ENCODE measurements at regions not wholly inside any gene's neighbourhood (a gene's known extent, or its start where the extent isn't known, plus 50 kb on each side); places are given as distances from the start of the nearest gene placed in this dataset.

DNA sequence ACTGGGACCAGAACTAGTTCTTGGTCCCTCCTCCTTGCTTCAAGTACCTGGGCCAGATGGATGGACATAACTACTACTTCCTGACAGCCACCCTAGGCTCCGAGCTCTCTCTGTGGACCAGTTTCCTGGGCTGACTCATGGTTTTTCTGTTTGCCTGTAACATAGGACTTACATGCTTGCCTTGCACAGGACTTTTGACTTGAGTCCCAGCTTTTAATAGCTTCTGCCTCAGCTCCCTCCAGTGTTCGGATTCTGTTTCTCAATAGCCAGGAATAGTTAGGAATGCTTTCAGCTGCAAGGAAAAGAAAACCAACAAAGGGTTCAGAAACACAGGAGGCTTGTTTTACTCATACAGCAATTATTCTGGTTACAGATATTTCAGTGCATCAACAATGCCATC is 405.9 kb downstream of the ZNF536 start (continued):
- TF ChIP-seq, protein P1, sequence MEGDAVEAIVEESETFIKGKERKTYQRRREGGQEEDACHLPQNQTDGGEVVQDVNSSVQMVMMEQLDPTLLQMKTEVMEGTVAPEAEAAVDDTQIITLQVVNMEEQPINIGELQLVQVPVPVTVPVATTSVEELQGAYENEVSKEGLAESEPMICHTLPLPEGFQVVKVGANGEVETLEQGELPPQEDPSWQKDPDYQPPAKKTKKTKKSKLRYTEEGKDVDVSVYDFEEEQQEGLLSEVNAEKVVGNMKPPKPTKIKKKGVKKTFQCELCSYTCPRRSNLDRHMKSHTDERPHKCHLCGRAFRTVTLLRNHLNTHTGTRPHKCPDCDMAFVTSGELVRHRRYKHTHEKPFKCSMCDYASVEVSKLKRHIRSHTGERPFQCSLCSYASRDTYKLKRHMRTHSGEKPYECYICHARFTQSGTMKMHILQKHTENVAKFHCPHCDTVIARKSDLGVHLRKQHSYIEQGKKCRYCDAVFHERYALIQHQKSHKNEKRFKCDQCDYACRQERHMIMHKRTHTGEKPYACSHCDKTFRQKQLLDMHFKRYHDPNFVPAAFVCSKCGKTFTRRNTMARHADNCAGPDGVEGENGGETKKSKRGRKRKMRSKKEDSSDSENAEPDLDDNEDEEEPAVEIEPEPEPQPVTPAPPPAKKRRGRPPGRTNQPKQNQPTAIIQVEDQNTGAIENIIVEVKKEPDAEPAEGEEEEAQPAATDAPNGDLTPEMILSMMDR (IDR thresholded peaks at IDR 0.05; ENCODE audit: control extremely low read depth in 1 of 3, insufficient read depth in 1 of 3, low read depth in 1 of 3, low read length in 3 of 3): no peak
- no peak for TF ChIP-seq SAP30 (IDR thresholded peaks at IDR 0.05; ENCODE audit: insufficient read depth, insufficient replicate concordance, low read length)
